ENCODE measurements at regions not wholly inside any gene's neighbourhood (a gene's known extent, or its start where the extent isn't known, plus 50 kb on each side); places are given as distances from the start of the nearest gene placed in this dataset.

GRCh38 chr13:44764302-44764692 is 188.2 kb upstream of the TSC22D1 start:
- Histone ChIP-seq H3K4me3 (ENCODE audit: low read length) (no peak overlapping the region), H3K36me3 (ENCODE audit: control insufficient read depth in 2 of 3, insufficient read depth in 3 of 3, low read length in 3 of 3) (no peaks in the 10 kb centered on the region), H3K27ac (ENCODE audit: low read depth, low read length) (no peak overlapping the region), H3K27me3 (ENCODE audit: control insufficient read depth in 2 of 2, insufficient read depth in 2 of 2, low read length in 2 of 2) (no peaks in the 10 kb centered on the region), H3K9me3 (ENCODE audit: control insufficient read depth in 2 of 3, low read length in 3 of 3) (no peaks in the 10 kb centered on the region), H3K4me1 (ENCODE audit: control insufficient read depth in 2 of 2, insufficient read depth in 2 of 2, low read length in 2 of 2) (peaks cover 0 to 4% of the 10 kb centered on the region in 2 donors)
- intact Hi-C loops (cut with micrococcal nuclease), result no loop called here
- CTCF ChIA-PET, result no interaction called here
- Mint-ChIP-seq H3K4me3 (no peak overlapping the region), H3K9me3 (peaks cover 0 to 5% (median 0%) of the 10 kb centered on the region in 11 donors), H3K27ac (peak overlapping the region in 1 of 9 donors; percentile 16), H3K27me3 (peaks cover 0 to 9% (median 0%) of the 10 kb centered on the region in 5 donors), H3K36me3 (no peaks in the 10 kb centered on the region), H3K4me1 (peaks cover 12 to 32% (median 16%) of the 10 kb centered on the region in 7 donors)
- POLR2A ChIA-PET, result no interaction called here
- no peak for ATAC-seq
- DNase-seq, result no peak

- no peak overlapping the region for H3K27ac ChIP-seq (ENCODE audit: low read depth, low read length)
- no peaks in the 10 kb centered on the region for H3K36me3 ChIP-seq (ENCODE audit: control insufficient read depth in 2 of 3, insufficient read depth in 3 of 3, low read length in 3 of 3)
- H3K9me3 Mint-ChIP-seq, result peaks cover 0 to 4% (median 0%) of the 10 kb centered on the region in 11 donors
- H3K27me3 Mint-ChIP-seq, result peaks cover 0 to 9% (median 0%) of the 10 kb centered on the region in 5 donors
- no peaks in the 10 kb centered on the region for H3K27me3 ChIP-seq (ENCODE audit: control insufficient read depth in 2 of 2, insufficient read depth in 2 of 2, low read length in 2 of 2)
- ChIA-PET POLR2A (no interaction called here), CTCF (no interaction called here)
- H3K27ac Mint-ChIP-seq, result no peak overlapping the region
- H3K4me3 Mint-ChIP-seq, result no peak overlapping the region
- ATAC-seq (no peak), DNase-seq (no peak)
- no peaks in the 10 kb centered on the region for H3K9me3 ChIP-seq (ENCODE audit: control insufficient read depth in 2 of 3, low read length in 3 of 3)
- no peaks in the 10 kb centered on the region for H3K36me3 Mint-ChIP-seq
- intact Hi-C loops (cut with micrococcal nuclease), result no loop called here
- H3K4me1 ChIP-seq (ENCODE audit: control insufficient read depth in 2 of 2, insufficient read depth in 2 of 2, low read length in 2 of 2), result peaks cover 0 to 4% of the 10 kb centered on the region in 2 donors
- H3K4me3 ChIP-seq (ENCODE audit: low read length), result no peak overlapping the region
- peaks cover 11 to 32% (median 13%) of the 10 kb centered on the region in 7 donors for H3K4me1 Mint-ChIP-seq
These were observed 187.6 kb upstream of the TSC22D1 start for GRCh38 chr13:44763615-44764301.

- no peaks in the 10 kb centered on the region for H3K36me3 ChIP-seq (ENCODE audit: control insufficient read depth in 2 of 3, insufficient read depth in 3 of 3, low read length in 3 of 3)
- CTCF ChIA-PET, result no interaction called here
- no peak for DNase-seq
These were observed 186.8 kb upstream of the TSC22D1 start for GRCh38 chr13:44762911-44763310.

GRCh38 chr13:44760434-44760833 is 184.3 kb upstream of the TSC22D1 start:
- intact Hi-C loops (cut with micrococcal nuclease), result no loop called here
- H3K4me1 Mint-ChIP-seq, result peaks cover 0 to 18% (median 0%) of the 10 kb centered on the region in 7 donors
- ChIA-PET CTCF (no interaction called here), POLR2A (no interaction called here)
- Histone ChIP-seq H3K27me3 (ENCODE audit: control insufficient read depth in 2 of 2, insufficient read depth in 2 of 2, low read length in 2 of 2) (no peaks in the 10 kb centered on the region), H3K4me3 (ENCODE audit: low read length) (no peak overlapping the region), H3K9me3 (ENCODE audit: control insufficient read depth in 2 of 3, low read length in 3 of 3) (no peaks in the 10 kb centered on the region), H3K4me1 (ENCODE audit: control insufficient read depth in 2 of 2, insufficient read depth in 2 of 2, low read length in 2 of 2) (no peaks in the 10 kb centered on the region), H3K36me3 (ENCODE audit: control insufficient read depth in 2 of 3, insufficient read depth in 3 of 3, low read length in 3 of 3) (no peaks in the 10 kb centered on the region), H3K27ac (ENCODE audit: low read depth, low read length) (no peak overlapping the region)
- DNase-seq (no peak), ATAC-seq (no peak)
- no peaks in the 10 kb centered on the region for H3K36me3 Mint-ChIP-seq
- no peak overlapping the region for H3K27ac Mint-ChIP-seq
- H3K9me3 Mint-ChIP-seq, result peaks cover 0 to 3% (median 0%) of the 10 kb centered on the region in 11 donors
- no peak overlapping the region for H3K4me3 Mint-ChIP-seq
- peaks cover 0 to 10% (median 2%) of the 10 kb centered on the region in 5 donors for H3K27me3 Mint-ChIP-seq

More at GRCh38 chr13:44762911-44763310, 186.8 kb upstream of the TSC22D1 start:
- peaks cover 0 to 3% (median 0%) of the 10 kb centered on the region in 11 donors for H3K9me3 Mint-ChIP-seq
- ATAC-seq, result no peak
- Histone ChIP-seq H3K4me3 (ENCODE audit: low read length) (no peak overlapping the region), H3K27me3 (ENCODE audit: control insufficient read depth in 2 of 2, insufficient read depth in 2 of 2, low read length in 2 of 2) (no peaks in the 10 kb centered on the region), H3K4me1 (ENCODE audit: control insufficient read depth in 2 of 2, insufficient read depth in 2 of 2, low read length in 2 of 2) (no peaks in the 10 kb centered on the region), H3K27ac (ENCODE audit: low read depth, low read length) (no peak overlapping the region), H3K9me3 (ENCODE audit: control insufficient read depth in 2 of 3, low read length in 3 of 3) (no peaks in the 10 kb centered on the region)
- no peak overlapping the region for H3K4me3 Mint-ChIP-seq
- H3K27ac Mint-ChIP-seq, result no peak overlapping the region
- intact Hi-C loops (cut with micrococcal nuclease), result no loop called here
- H3K36me3 Mint-ChIP-seq, result no peaks in the 10 kb centered on the region
- H3K27me3 Mint-ChIP-seq, result peaks cover 0 to 14% (median 1%) of the 10 kb centered on the region in 5 donors
- POLR2A ChIA-PET, result no interaction called here
- peaks cover 2 to 28% (median 4%) of the 10 kb centered on the region in 7 donors for H3K4me1 Mint-ChIP-seq

- intact Hi-C loops (cut with micrococcal nuclease), result no loop called here
- H3K4me1 ChIP-seq (ENCODE audit: control insufficient read depth in 2 of 2, insufficient read depth in 2 of 2, low read length in 2 of 2), result no peaks in the 10 kb centered on the region
- H3K9me3 ChIP-seq (ENCODE audit: control insufficient read depth in 2 of 3, low read length in 3 of 3), result no peaks in the 10 kb centered on the region
- no peaks in the 10 kb centered on the region for H3K36me3 ChIP-seq (ENCODE audit: control insufficient read depth in 2 of 3, insufficient read depth in 3 of 3, low read length in 3 of 3)
- Mint-ChIP-seq H3K4me3 (no peak overlapping the region), H3K27me3 (peaks cover 0 to 9% (median 2%) of the 10 kb centered on the region in 5 donors), H3K9me3 (peaks cover 0 to 3% (median 0%) of the 10 kb centered on the region in 11 donors), H3K27ac (no peak overlapping the region), H3K4me1 (peaks cover 0 to 18% (median 0%) of the 10 kb centered on the region in 7 donors), H3K36me3 (no peaks in the 10 kb centered on the region)
- ATAC-seq (no peak), DNase-seq (no peak)
- no peak overlapping the region for H3K4me3 ChIP-seq (ENCODE audit: low read length)
- ChIA-PET POLR2A (no interaction called here), CTCF (no interaction called here)
- no peak overlapping the region for H3K27ac ChIP-seq (ENCODE audit: low read depth, low read length)
- no peaks in the 10 kb centered on the region for H3K27me3 ChIP-seq (ENCODE audit: control insufficient read depth in 2 of 2, insufficient read depth in 2 of 2, low read length in 2 of 2)
These were observed 183.5 kb upstream of the TSC22D1 start for GRCh38 chr13:44759384-44760360.

- Mint-ChIP-seq H3K9me3 (peaks cover 0 to 3% (median 0%) of the 10 kb centered on the region in 11 donors), H3K27ac (peak overlapping the region in 1 of 9 donors; percentile 7), H3K36me3 (no peaks in the 10 kb centered on the region), H3K4me1 (peaks cover 0 to 12% (median 0%) of the 10 kb centered on the region in 7 donors), H3K27me3 (peaks cover 0 to 5% (median 0%) of the 10 kb centered on the region in 5 donors), H3K4me3 (no peak overlapping the region)
- DNase-seq, result peak in 1 of 9 donors; percentile 23
- ChIA-PET CTCF (no interaction called here), POLR2A (no interaction called here)
- no peaks in the 10 kb centered on the region for H3K9me3 ChIP-seq (ENCODE audit: control insufficient read depth in 2 of 3, low read length in 3 of 3)
- intact Hi-C loops (cut with micrococcal nuclease), result no loop called here
- no peaks in the 10 kb centered on the region for H3K27me3 ChIP-seq (ENCODE audit: control insufficient read depth in 2 of 2, insufficient read depth in 2 of 2, low read length in 2 of 2)
- H3K27ac ChIP-seq (ENCODE audit: low read depth, low read length), result no peak overlapping the region
- ATAC-seq, result no peak
- H3K36me3 ChIP-seq (ENCODE audit: control insufficient read depth in 2 of 3, insufficient read depth in 3 of 3, low read length in 3 of 3), result no peaks in the 10 kb centered on the region
- no peak overlapping the region for H3K4me3 ChIP-seq (ENCODE audit: low read length)
- no peaks in the 10 kb centered on the region for H3K4me1 ChIP-seq (ENCODE audit: control insufficient read depth in 2 of 2, insufficient read depth in 2 of 2, low read length in 2 of 2)
These were observed 182.7 kb upstream of the TSC22D1 start for GRCh38 chr13:44758630-44759383.
